ENCODE measurements at regions not wholly inside any gene's neighbourhood (a gene's known extent, or its start where the extent isn't known, plus 50 kb on each side); places are given as distances from the start of the nearest gene placed in this dataset.

DNA sequence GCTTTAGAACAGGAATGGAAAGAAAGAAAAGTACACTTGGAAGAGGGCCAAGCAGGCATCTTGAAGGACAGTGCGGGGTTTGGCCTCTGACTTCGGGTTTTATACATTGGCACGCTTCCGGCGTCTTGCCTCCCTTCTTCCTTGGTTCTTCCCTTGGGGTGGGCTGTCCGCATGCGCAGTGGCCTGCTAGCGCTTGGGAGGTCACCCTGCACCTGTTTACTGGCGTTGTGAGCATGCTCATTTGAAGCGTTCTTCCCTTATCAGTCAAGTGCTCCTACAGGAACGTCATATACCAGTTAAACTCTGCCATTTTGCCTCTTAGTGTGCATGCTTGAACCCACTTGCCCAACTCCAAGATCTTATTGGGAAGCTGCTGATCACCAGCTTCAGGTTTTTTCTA, 230.0 kb downstream of the TTLL2 start:
- TF ChIP-seq, protein P1, sequence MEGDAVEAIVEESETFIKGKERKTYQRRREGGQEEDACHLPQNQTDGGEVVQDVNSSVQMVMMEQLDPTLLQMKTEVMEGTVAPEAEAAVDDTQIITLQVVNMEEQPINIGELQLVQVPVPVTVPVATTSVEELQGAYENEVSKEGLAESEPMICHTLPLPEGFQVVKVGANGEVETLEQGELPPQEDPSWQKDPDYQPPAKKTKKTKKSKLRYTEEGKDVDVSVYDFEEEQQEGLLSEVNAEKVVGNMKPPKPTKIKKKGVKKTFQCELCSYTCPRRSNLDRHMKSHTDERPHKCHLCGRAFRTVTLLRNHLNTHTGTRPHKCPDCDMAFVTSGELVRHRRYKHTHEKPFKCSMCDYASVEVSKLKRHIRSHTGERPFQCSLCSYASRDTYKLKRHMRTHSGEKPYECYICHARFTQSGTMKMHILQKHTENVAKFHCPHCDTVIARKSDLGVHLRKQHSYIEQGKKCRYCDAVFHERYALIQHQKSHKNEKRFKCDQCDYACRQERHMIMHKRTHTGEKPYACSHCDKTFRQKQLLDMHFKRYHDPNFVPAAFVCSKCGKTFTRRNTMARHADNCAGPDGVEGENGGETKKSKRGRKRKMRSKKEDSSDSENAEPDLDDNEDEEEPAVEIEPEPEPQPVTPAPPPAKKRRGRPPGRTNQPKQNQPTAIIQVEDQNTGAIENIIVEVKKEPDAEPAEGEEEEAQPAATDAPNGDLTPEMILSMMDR (conservative IDR thresholded peaks at IDR 0.05; ENCODE audit: low read depth, low read length): no peak
- TF ChIP-seq EZH2 (IDR thresholded peaks at IDR 0.05; ENCODE audit: low read length, unreplicated experiment): no peak
